Right lobe of liver (tissue), 6 donors: ENCODE measurements at regions not wholly inside any gene's neighbourhood (a gene's known extent, or its start where the extent isn't known, plus 50 kb on each side); places are given as distances from the start of the nearest gene placed in this dataset.

Source experiments
- ATAC-seq, 4 donors: fragments of 200-7000 bp; cut with Tn5 transposase; one replicate each; pipeline ENCODE4 v1.9.1; 2020; ENCODE audit warnings: mild to moderate bottlenecking in 4 of 4, moderate library complexity in 4 of 4
- DNase-seq, 3 donors: peaks; one replicate each; pipeline ENCODE4 v3.0.0-alpha.2; 2020
- H3K27ac ChIP-seq, 3 donors: fragments of 200-600 bp; one replicate each; pipeline ENCODE4 v1.8.0; 2022
- H3K27me3 ChIP-seq, 2 donors: fragments of 200-600 bp; one replicate each; pipeline ENCODE4 v1.8.0; 2022
- H3K36me3 ChIP-seq, 4 donors: fragments of 200-600 bp; sonication (generic) in 1 of 4; one replicate each; pipeline versions ENCODE4 v1.5.1 to v1.8.0; 2017 to 2022; ENCODE audit warnings: control low read depth in 1 of 4
- H3K4me1 ChIP-seq, 4 donors: fragments of 200-600 bp; sonication (generic) in 1 of 4; one replicate each; pipeline versions ENCODE4 v1.5.1 to v1.8.0; 2017 to 2022; ENCODE audit warnings: control low read depth in 1 of 4
- H3K4me3 ChIP-seq, 3 donors: fragments of 200-600 bp; one replicate each; pipeline ENCODE4 v1.8.0; 2022
- H3K9me3 ChIP-seq, 4 donors: fragments of 200-600 bp; sonication (generic) in 1 of 4; one replicate each; pipeline versions ENCODE4 v1.5.1 to v1.8.0; 2017 to 2022; ENCODE audit warnings: control low read depth in 1 of 4
- CTCF ChIP-seq, 4 donors: fragments of 200-600 bp in 3 of 4; fragments of 450-650 bp in 1 of 4; IDR thresholded peaks; one replicate each; pipeline versions ENCODE4 v1.5.1 to v1.8.0; 2016 to 2022; ENCODE audit warnings: antibody characterized with exemption in 4 of 4, mild to moderate bottlenecking in 2 of 4
- POLR2A ChIP-seq: fragments of 450-650 bp; IDR thresholded peaks from one replicate; pipeline ENCODE4 v1.6.1; 2017; ENCODE audit warnings: antibody characterized with exemption, mild to moderate bottlenecking
- WGBS: methylation state at CpG from one replicate; pipeline ENCODE4 v1.1.6; 2018; ENCODE audit warnings: low coverage, low lambda C conversion rate; ENCODE audit not compliant: insufficient coverage; ENCODE audit errors: missing lambda C conversion rate; 5-methylcytosine and 5-hydroxymethylcytosine counted together
- intact Hi-C, 2 donors: fragments of 100-400 bp; cut with DNase I; formaldehyde crosslinking; loops; one replicate each; pipeline versions ENCODE4 v1.11.2 to v1.14.1; 2022
- donor health status: DM: no; HTN: yes; CAD: no.
- donor health status: DM: no; HTN: no; CAD: no.
- donor health status: DM: no; HTN: no; CAD: no.
- donor health status: DM: no; HTN: yes; CAD: no.
- donor health status: DM: no; HTN: yes; CAD: no.

- ATAC-seq: no peak
- H3K4me1 ChIP-seq: no peaks in the 10 kb centered on the region
- H3K4me3 ChIP-seq: no peak overlapping the region
- H3K36me3 ChIP-seq: no peaks in the 10 kb centered on the region
- WGBS: 47% methylated on average over 2 of the region's 2 CpGs
- intact Hi-C loops: no loop called here
- H3K27me3 ChIP-seq: no peaks in the 10 kb centered on the region
- TF ChIP-seq CTCF (IDR thresholded peaks at IDR 0.05) (no peak), POLR2A (no peak)
- H3K9me3 ChIP-seq: no peaks in the 10 kb centered on the region
- H3K27ac ChIP-seq: no peak overlapping the region
- DNase-seq: no peak
Observed at GRCh38 chr5:136538534-136538933, 173.2 kb upstream of the TRPC7 start.

- Histone ChIP-seq H3K4me3 (no peak overlapping the region), H3K36me3 (no peaks in the 10 kb centered on the region), H3K27me3 (no peaks in the 10 kb centered on the region), H3K9me3 (no peaks in the 10 kb centered on the region), H3K27ac (no peak overlapping the region), H3K4me1 (no peaks in the 10 kb centered on the region)
- intact Hi-C loops: no loop called here
- TF ChIP-seq CTCF (IDR thresholded peaks at IDR 0.05) (no peak), POLR2A (no peak)
- ATAC-seq (no peak), DNase-seq (no peak)
Observed at GRCh38 chr5:136529081-136529480, 163.7 kb upstream of the TRPC7 start.

GRCh38 chr5:136528481-136529030 is 163.2 kb upstream of the TRPC7 start:
- no peaks in the 10 kb centered on the region for H3K36me3 ChIP-seq
- H3K9me3 ChIP-seq: no peaks in the 10 kb centered on the region
- H3K4me1 ChIP-seq: no peaks in the 10 kb centered on the region
- ATAC-seq (no peak), DNase-seq (no peak)
- intact Hi-C loops: no loop called here
- no peaks in the 10 kb centered on the region for H3K27me3 ChIP-seq
- no peak overlapping the region for H3K4me3 ChIP-seq
- no peak overlapping the region for H3K27ac ChIP-seq
- no peak for TF ChIP-seq POLR2A
- no peak for TF ChIP-seq CTCF (IDR thresholded peaks at IDR 0.05)
- WGBS: 51% methylated on average over 2 of the region's 2 CpGs

GRCh38 chr5:136527311-136527710 is 162.0 kb upstream of the TRPC7 start:
- H3K4me3 ChIP-seq: no peak overlapping the region
- no peaks in the 10 kb centered on the region for H3K4me1 ChIP-seq
- no peaks in the 10 kb centered on the region for H3K27me3 ChIP-seq
- intact Hi-C loops: no loop called here
- H3K36me3 ChIP-seq: no peaks in the 10 kb centered on the region
- no peak for TF ChIP-seq POLR2A
- no peak for TF ChIP-seq CTCF (IDR thresholded peaks at IDR 0.05)
- WGBS: 26% methylated on average over 4 of the region's 4 CpGs
- DNase-seq (no peak), ATAC-seq (no peak)
- no peak overlapping the region for H3K27ac ChIP-seq
- H3K9me3 ChIP-seq: no peaks in the 10 kb centered on the region

- Histone ChIP-seq H3K27ac (no peak overlapping the region), H3K27me3 (no peaks in the 10 kb centered on the region), H3K36me3 (no peaks in the 10 kb centered on the region), H3K4me1 (no peaks in the 10 kb centered on the region), H3K9me3 (no peaks in the 10 kb centered on the region), H3K4me3 (no peak overlapping the region)
- no peak for ATAC-seq
- DNase-seq: no peak
- TF ChIP-seq CTCF (IDR thresholded peaks at IDR 0.05) (no peak), POLR2A (no peak)
- WGBS: 45% methylated on average over 5 of the region's 5 CpGs
- intact Hi-C loops: no loop called here
Observed at GRCh38 chr5:136526791-136527190, 161.4 kb upstream of the TRPC7 start.
